K562 (cell line): ENCODE measurements at regions not wholly inside any gene's neighbourhood (a gene's known extent, or its start where the extent isn't known, plus 50 kb on each side); places are given as distances from the start of the nearest gene placed in this dataset.

Experiments used
- ATAC-seq: fragments of 200-7000 bp; cut with Tn5 transposase; 3 replicates; pipeline ENCODE4 v1.9.1; 2020; ENCODE audit warnings: moderate library complexity
- BruUV-seq: library from RNA; stranded (reverse); fragments of 400-500 nt; replicated peaks from 2 replicates; lab custom pipeline; 2021; lab: Mats Ljungman, UMichigan
- CTCF ChIA-PET: fragments of 300-600 bp; formaldehyde crosslinking; extraction: SDS; loops from one replicate; lab custom pipeline; 2021; ENCODE audit warnings: low intra/inter-chr PET ratio; lab: Yijun Ruan, JAX
- POLR2A ChIA-PET: fragments of 300-600, 350-650 bp; sonication (Branson Sonifier 250); formaldehyde crosslinking; extraction: SDS; loops from one replicate; lab custom pipeline; 2021; ENCODE audit warnings: antibody characterized with exemption, inconsistent platforms; lab: Yijun Ruan, JAX
- DNase-seq, 4 experiments: peaks; one replicate each; pipeline versions ENCODE4 v3.0.0 to v3.0.0-alpha.2; 2011 to 2018; ENCODE audit warnings: low spot score in 3 of 4, mixed read lengths in 3 of 4; ENCODE audit errors: extremely low read depth in 1 of 4
- FAIRE-seq: peaks from 2 replicates; lab custom pipeline; 2011; peaks lifted over from hg19 to GRCh38; lab: Jason Lieb, UNC
- H2AFZ ChIP-seq: 2 replicates; pipeline ENCODE4 v1.6.0; 2011; ENCODE audit warnings: low read depth, low read length, control low read depth, inconsistent platforms
- H3K27ac ChIP-seq: fragments of 200-600 bp; 3 replicates; pipeline ENCODE4 v1.8.0; 2011; ENCODE audit warnings: low read depth, mild to moderate bottlenecking, control low read depth, inconsistent platforms, low read length, moderate library complexity, mixed read lengths; ENCODE audit errors: extremely low read depth
- H3K27me3 ChIP-seq, 2 experiments: fragments of 300-600 bp in 1 of 2; 2 replicates in 1 of 2; 3 replicates in 1 of 2; pipeline versions ENCODE4 v1.6.0 to v1.8.0; 2011; ENCODE audit warnings: inconsistent platforms in 2 of 2, low read length in 2 of 2, mild to moderate bottlenecking in 1 of 2, mixed read lengths in 1 of 2, moderate library complexity in 1 of 2; ENCODE audit not compliant: control insufficient read depth in 2 of 2, insufficient read depth in 2 of 2
- H3K36me3 ChIP-seq: fragments of 300-600 bp; 3 replicates; pipeline ENCODE4 v1.8.0; 2011; ENCODE audit warnings: mild to moderate bottlenecking, low read length, inconsistent platforms; ENCODE audit not compliant: control insufficient read depth, insufficient read depth
- H3K4me1 ChIP-seq, 2 experiments: fragments of 200-600 bp in 1 of 2; replicated peaks in 1 of 2; 2 replicates in 1 of 2; 3 replicates in 1 of 2; pipeline versions ENCODE4 v1.5.1 to v1.8.0; 2011; ENCODE audit warnings: inconsistent platforms in 2 of 2, low read length in 2 of 2, mild to moderate bottlenecking in 1 of 2, mixed read lengths in 1 of 2, moderate library complexity in 1 of 2; ENCODE audit not compliant: control insufficient read depth in 2 of 2, insufficient read depth in 2 of 2
- H3K4me2 ChIP-seq: 2 replicates; pipeline ENCODE4 v1.6.1; 2011; ENCODE audit warnings: low read length, control low read depth, inconsistent platforms, mixed read lengths; ENCODE audit not compliant: insufficient read depth
- H3K4me3 ChIP-seq: fragments of 200-600 bp; sonication (generic), shearing (Covaris generic); 2 replicates; pipeline ENCODE4 v1.5.1; 2016; ENCODE audit warnings: control low read depth, inconsistent platforms
- H3K79me2 ChIP-seq: fragments of 200-600 bp; 3 replicates; pipeline ENCODE4 v1.8.0; 2011; ENCODE audit warnings: low read length, inconsistent platforms; ENCODE audit not compliant: control insufficient read depth, insufficient read depth
- H3K9ac ChIP-seq, 2 experiments: 2 replicates each; pipeline versions ENCODE4 v1.6.0 to v1.6.1; 2011; ENCODE audit warnings: low read depth in 2 of 2, low read length in 2 of 2, control low read depth in 1 of 2, inconsistent platforms in 1 of 2, mild to moderate bottlenecking in 1 of 2, mixed read lengths in 1 of 2; ENCODE audit not compliant: insufficient read depth in 1 of 2
- H3K9me1 ChIP-seq: one replicate; pipeline ENCODE4 v1.6.0; 2011; ENCODE audit warnings: inconsistent platforms, mild to moderate bottlenecking, low read length, moderate library complexity; ENCODE audit not compliant: control insufficient read depth, insufficient read depth
- H3K9me3 ChIP-seq: replicated peaks from 2 replicates; pipeline ENCODE4 v1.5.1; 2011; ENCODE audit warnings: low read depth, low read length, inconsistent platforms; ENCODE audit not compliant: control insufficient read depth, insufficient read depth
- H4K20me1 ChIP-seq: replicated peaks from 2 replicates; pipeline ENCODE4 v1.6.1; 2011; ENCODE audit warnings: low read length, inconsistent platforms, mixed read lengths; ENCODE audit not compliant: control insufficient read depth, insufficient read depth
- ARID3A ChIP-seq: IDR thresholded peaks from 2 replicates; pipeline ENCODE4 v1.6.1; 2012; ENCODE audit warnings: low read depth, low read length, improper control_type of control experiment, borderline replicate concordance
- POLR2A ChIP-seq: fragments of 450-650 bp; conservative IDR thresholded peaks from 2 replicates; pipeline ENCODE4 v1.6.1; 2016
- RAD51 ChIP-seq: fragments of 450-650 bp; IDR thresholded peaks from 2 replicates; pipeline ENCODE4 v1.7.1; 2016; ENCODE audit warnings: low read depth, mild to moderate bottlenecking, borderline replicate concordance
- SPI1 ChIP-seq: IDR thresholded peaks from 2 replicates; pipeline ENCODE4 v1.6.1; 2011; ENCODE audit warnings: low read depth, low read length, control low read depth, borderline replicate concordance
- SRF ChIP-seq, 2 experiments: fragments of 250-450, 450-650 bp in 1 of 2; sonication (Bioruptor Pico) in 1 of 2; sonication (generic) in 1 of 2; formaldehyde crosslinking; IDR thresholded peaks; 2 replicates each; pipeline versions ENCODE4 v1.5.0 to v1.5.1; 2020 to 2022; ENCODE audit warnings: mild to moderate bottlenecking in 1 of 2, missing genetic modification reagents in 1 of 2
- TBL1XR1 ChIP-seq, 2 experiments: IDR thresholded peaks; 2 replicates each; pipeline ENCODE4 v1.6.1; 2012; ENCODE audit warnings: improper control_type of control experiment in 2 of 2, low read length in 2 of 2, mild to moderate bottlenecking in 1 of 2
- ZFPM2 ChIP-seq: fragments of 250-450 bp; sonication (Bioruptor Pico); IDR thresholded peaks from 2 replicates; pipeline ENCODE4 v1.5.1; 2022; ENCODE audit warnings: mild to moderate bottlenecking
- in situ Hi-C: fragments of 300-500 bp; cut with MboI; formaldehyde crosslinking; loops from 4 replicates; pipeline ENCODE4 v1.15.0; 2018; ENCODE audit warnings: inconsistent platforms, mixed read lengths
- intact Hi-C: fragments of 100-400 bp; cut with micrococcal nuclease; formaldehyde crosslinking; loops from 2 replicates; pipeline ENCODE4 v1.14.2; 2022

GRCh38 chr5:153402550-153402949 lies 87.9 kb upstream of the GRIA1 start:
- Histone ChIP-seq H2AFZ (no peak overlapping the region), H3K9me3 (0 out of 2 replicates have a peak, but pooled peaks cover 2% of the 10 kb centered on the region), H3K9ac (no peak overlapping the region), H3K27me3 (no peaks in the 10 kb centered on the region), H3K79me2 (no peaks in the 10 kb centered on the region), H3K4me1 (no peaks in the 10 kb centered on the region), H3K4me3 (no peak overlapping the region), H4K20me1 (no peaks in the 10 kb centered on the region), H3K36me3 (no peaks in the 10 kb centered on the region), H3K4me2 (no peak overlapping the region), H3K9me1 (no peaks in the 10 kb centered on the region), H3K27ac (no peak overlapping the region)
- intact Hi-C loops (no loop called here), in situ Hi-C loops (no loop called here)
- TF ChIP-seq SRF (CRISPR knock-in tag; IDR thresholded peaks at IDR 0.05) = no peak
- no peak for TF ChIP-seq RAD51
- TF ChIP-seq SPI1 = no peak
- TF ChIP-seq ZFPM2 (CRISPR knock-in tag) = no peak
- no peak for TF ChIP-seq TBL1XR1 (IDR thresholded peaks at IDR 0.05; ENCODE audit: low read length in 2 of 2)
- POLR2A ChIA-PET = no interaction called here
- CTCF ChIA-PET = no interaction called here
- no TSS peak for BruUV-seq
- no peak for DNase-seq
- no peak for ATAC-seq
- FAIRE-seq = no peak

DNA sequence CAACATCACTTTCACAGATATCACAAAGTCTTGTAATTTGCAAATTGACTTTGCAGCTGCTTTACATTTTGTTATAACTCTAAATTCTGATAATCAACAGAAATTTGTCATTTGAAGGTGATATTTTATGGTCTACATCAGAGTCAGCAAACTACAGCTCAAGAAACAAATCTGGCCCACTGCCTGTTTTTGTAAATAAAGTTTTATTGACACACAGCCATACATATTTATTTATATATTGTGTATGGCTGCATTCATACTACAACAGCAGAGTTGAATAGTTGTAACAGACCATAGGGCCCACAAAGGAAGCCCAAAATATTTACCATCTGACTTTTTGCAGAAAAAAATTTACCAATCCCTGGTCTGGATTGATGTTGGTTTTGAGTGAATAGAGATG lies 87.0 kb upstream of the GRIA1 start:
- ATAC-seq (no peak), DNase-seq (no peak), FAIRE-seq (no peak)
- H3K4me1 ChIP-seq = no peaks in the 10 kb centered on the region
- no peak overlapping the region for H3K9ac ChIP-seq
- no peaks in the 10 kb centered on the region for H3K27me3 ChIP-seq
- H3K4me3 ChIP-seq = no peak overlapping the region
- in situ Hi-C loops (no loop called here), intact Hi-C loops (no loop called here)
- no peaks in the 10 kb centered on the region for H4K20me1 ChIP-seq
- BruUV-seq = no TSS peak
- CTCF ChIA-PET = no interaction called here
- POLR2A ChIA-PET = no interaction called here
- H2AFZ ChIP-seq = no peak overlapping the region
- H3K36me3 ChIP-seq = no peaks in the 10 kb centered on the region
- H3K4me2 ChIP-seq = no peak overlapping the region
- H3K27ac ChIP-seq = no peak overlapping the region
- 0 out of 2 replicates have a peak, but pooled peaks cover 2% of the 10 kb centered on the region for H3K9me3 ChIP-seq
- H3K79me2 ChIP-seq = no peaks in the 10 kb centered on the region
- no peaks in the 10 kb centered on the region for H3K9me1 ChIP-seq
- no peak for TF ChIP-seq POLR2A
- no peak for TF ChIP-seq ARID3A
